HUES48 (cell line): ENCODE measurements at regions not wholly inside any gene's neighbourhood (a gene's known extent, or its start where the extent isn't known, plus 50 kb on each side); places are given as distances from the start of the nearest gene placed in this dataset.

Experiments
- H3K27ac ChIP-seq: one replicate; pipeline ENCODE4 v1.7.0; 2013; ENCODE audit warnings: low read depth, low read length, inconsistent platforms
- H3K27me3 ChIP-seq: 2 replicates; pipeline ENCODE4 v1.6.1; 2013; ENCODE audit warnings: mild to moderate bottlenecking, low read length; ENCODE audit not compliant: control insufficient read depth, insufficient read depth
- H3K36me3 ChIP-seq: 2 replicates; pipeline ENCODE4 v1.6.1; 2013; ENCODE audit warnings: low read length; ENCODE audit not compliant: control insufficient read depth, insufficient read depth
- H3K4me1 ChIP-seq: 2 replicates; pipeline ENCODE4 v1.6.1; 2013; ENCODE audit warnings: mild to moderate bottlenecking, low read length; ENCODE audit not compliant: control insufficient read depth, insufficient read depth
- H3K4me3 ChIP-seq: 2 replicates; pipeline ENCODE4 v1.5.1; 2013; ENCODE audit warnings: mild to moderate bottlenecking, low read depth, low read length
- H3K9ac ChIP-seq: 2 replicates; pipeline ENCODE4 v1.6.1; 2013; ENCODE audit warnings: mild to moderate bottlenecking, low read depth, low read length, moderate library complexity
- H3K9me3 ChIP-seq: 2 replicates; pipeline ENCODE4 v1.6.1; 2013; ENCODE audit warnings: low read length; ENCODE audit not compliant: control insufficient read depth, insufficient read depth

- H3K9me3 ChIP-seq = no peaks in the 10 kb centered on the region
- no peaks in the 10 kb centered on the region for H3K27me3 ChIP-seq
- H3K4me3 ChIP-seq = no peak overlapping the region
- H3K4me1 ChIP-seq = peaks cover 25% of the 10 kb centered on the region
- H3K36me3 ChIP-seq = no peaks in the 10 kb centered on the region
- H3K27ac ChIP-seq = no peak overlapping the region
- no peak overlapping the region for H3K9ac ChIP-seq
These were observed 160.6 kb downstream of the TANC2 start for GRCh38 chr17:63126607-63127006.

GRCh38 chr17:63132459-63132911 is 166.4 kb downstream of the TANC2 start:
- H3K9me3 ChIP-seq = no peaks in the 10 kb centered on the region
- H3K27me3 ChIP-seq = no peaks in the 10 kb centered on the region
- H3K4me3 ChIP-seq = no peak overlapping the region
- H3K27ac ChIP-seq = no peak overlapping the region
- H3K4me1 ChIP-seq = peaks cover 21% of the 10 kb centered on the region
- H3K36me3 ChIP-seq = no peaks in the 10 kb centered on the region
- no peak overlapping the region for H3K9ac ChIP-seq

- Histone ChIP-seq H3K9ac (no peak overlapping the region), H3K4me1 (peaks cover 26% of the 10 kb centered on the region), H3K9me3 (no peaks in the 10 kb centered on the region), H3K4me3 (no peak overlapping the region), H3K36me3 (no peaks in the 10 kb centered on the region), H3K27ac (no peak overlapping the region), H3K27me3 (no peaks in the 10 kb centered on the region)
These were observed 167.5 kb downstream of the TANC2 start for GRCh38 chr17:63133491-63133890.

- H3K4me1 ChIP-seq = peaks cover 30% of the 10 kb centered on the region
- no peaks in the 10 kb centered on the region for H3K36me3 ChIP-seq
- no peaks in the 10 kb centered on the region for H3K9me3 ChIP-seq
- no peak overlapping the region for H3K9ac ChIP-seq
- H3K27ac ChIP-seq = no peak overlapping the region
- no peaks in the 10 kb centered on the region for H3K27me3 ChIP-seq
- H3K4me3 ChIP-seq = no peak overlapping the region
These were observed 168.8 kb downstream of the TANC2 start for GRCh38 chr17:63134867-63135266.

GRCh38 chr17:63136369-63137012 is 170.5 kb downstream of the TANC2 start:
- Histone ChIP-seq H3K4me1 (peaks cover 30% of the 10 kb centered on the region), H3K27me3 (no peaks in the 10 kb centered on the region), H3K9ac (no peak overlapping the region), H3K4me3 (no peak overlapping the region), H3K9me3 (no peaks in the 10 kb centered on the region), H3K36me3 (no peaks in the 10 kb centered on the region), H3K27ac (no peak overlapping the region)

- Histone ChIP-seq H3K4me1 (peaks cover 30% of the 10 kb centered on the region), H3K27me3 (no peaks in the 10 kb centered on the region), H3K27ac (no peak overlapping the region), H3K36me3 (no peaks in the 10 kb centered on the region), H3K4me3 (no peak overlapping the region), H3K9me3 (no peaks in the 10 kb centered on the region), H3K9ac (no peak overlapping the region)
These were observed 171.1 kb downstream of the TANC2 start for GRCh38 chr17:63137163-63137562.

GRCh38 chr17:63138713-63139112 is 172.7 kb downstream of the TANC2 start:
- Histone ChIP-seq H3K27ac (no peak overlapping the region), H3K4me3 (no peak overlapping the region), H3K27me3 (no peaks in the 10 kb centered on the region), H3K9me3 (no peaks in the 10 kb centered on the region), H3K36me3 (no peaks in the 10 kb centered on the region), H3K4me1 (peaks cover 30% of the 10 kb centered on the region), H3K9ac (no peak overlapping the region)

- Histone ChIP-seq H3K4me3 (no peak overlapping the region), H3K4me1 (peaks cover 30% of the 10 kb centered on the region), H3K9ac (no peak overlapping the region), H3K9me3 (no peaks in the 10 kb centered on the region), H3K27me3 (no peaks in the 10 kb centered on the region), H3K27ac (no peak overlapping the region), H3K36me3 (no peaks in the 10 kb centered on the region)
These were observed 173.3 kb downstream of the TANC2 start for GRCh38 chr17:63139356-63139755.

- H3K27ac ChIP-seq = no peak overlapping the region
- no peaks in the 10 kb centered on the region for H3K9me3 ChIP-seq
- peaks cover 30% of the 10 kb centered on the region for H3K4me1 ChIP-seq
- H3K27me3 ChIP-seq = no peaks in the 10 kb centered on the region
- H3K36me3 ChIP-seq = no peaks in the 10 kb centered on the region
- H3K9ac ChIP-seq = no peak overlapping the region
- H3K4me3 ChIP-seq = no peak overlapping the region
These were observed 174.2 kb downstream of the TANC2 start for GRCh38 chr17:63140255-63140654.

- no peaks in the 10 kb centered on the region for H3K27me3 ChIP-seq
- no peak overlapping the region for H3K4me3 ChIP-seq
- no peaks in the 10 kb centered on the region for H3K9me3 ChIP-seq
- no peaks in the 10 kb centered on the region for H3K36me3 ChIP-seq
- H3K9ac ChIP-seq = no peak overlapping the region
- no peak overlapping the region for H3K27ac ChIP-seq
- H3K4me1 ChIP-seq = peaks cover 10% of the 10 kb centered on the region
These were observed 176.8 kb downstream of the TANC2 start for GRCh38 chr17:63142836-63143235.

GRCh38 chr17:63150490-63150889 is 184.5 kb downstream of the TANC2 start:
- H3K4me1 ChIP-seq = peaks cover 33% of the 10 kb centered on the region
- no peak overlapping the region for H3K27ac ChIP-seq
- no peak overlapping the region for H3K4me3 ChIP-seq
- H3K9me3 ChIP-seq = no peaks in the 10 kb centered on the region
- H3K27me3 ChIP-seq = no peaks in the 10 kb centered on the region
- no peaks in the 10 kb centered on the region for H3K36me3 ChIP-seq
- no peak overlapping the region for H3K9ac ChIP-seq
